ENCODE measurements at regions not wholly inside any gene's neighbourhood (a gene's known extent, or its start where the extent isn't known, plus 50 kb on each side); places are given as distances from the start of the nearest gene placed in this dataset.

- no peak overlapping the region for H3K4me3 Mint-ChIP-seq
- H3K4me3 ChIP-seq (ENCODE audit: low read depth, low read length) = no peak overlapping the region
- no peaks in the 10 kb centered on the region for H3K9me3 ChIP-seq (ENCODE audit: control insufficient read depth in 2 of 2, low read length in 2 of 2)
- H3K36me3 Mint-ChIP-seq = no peaks in the 10 kb centered on the region
- no peak for ATAC-seq (ENCODE audit: low read depth in 2 of 2)
- peaks cover 4% of the 10 kb centered on the region for H3K27me3 ChIP-seq (ENCODE audit: control insufficient read depth, insufficient read depth, low read length)
- H3K27ac Mint-ChIP-seq = no peak overlapping the region
- no peaks in the 10 kb centered on the region for H3K9me3 Mint-ChIP-seq
- no peaks in the 10 kb centered on the region for H3K4me1 ChIP-seq (ENCODE audit: control insufficient read depth, insufficient read depth, low read length, poor library complexity, severe bottlenecking)
- no peak overlapping the region for H3K27ac ChIP-seq (ENCODE audit: insufficient read depth, low read length, poor library complexity, severe bottlenecking)
- H3K4me1 Mint-ChIP-seq = no peaks in the 10 kb centered on the region
- no peaks in the 10 kb centered on the region for H3K27me3 Mint-ChIP-seq
- H3K36me3 ChIP-seq (ENCODE audit: control insufficient read depth, insufficient read depth, low read length) = no peaks in the 10 kb centered on the region
- no peak for DNase-seq
These were observed 60.3 kb upstream of the UNC5B start for GRCh38 chr10:71152043-71152442.

DNA sequence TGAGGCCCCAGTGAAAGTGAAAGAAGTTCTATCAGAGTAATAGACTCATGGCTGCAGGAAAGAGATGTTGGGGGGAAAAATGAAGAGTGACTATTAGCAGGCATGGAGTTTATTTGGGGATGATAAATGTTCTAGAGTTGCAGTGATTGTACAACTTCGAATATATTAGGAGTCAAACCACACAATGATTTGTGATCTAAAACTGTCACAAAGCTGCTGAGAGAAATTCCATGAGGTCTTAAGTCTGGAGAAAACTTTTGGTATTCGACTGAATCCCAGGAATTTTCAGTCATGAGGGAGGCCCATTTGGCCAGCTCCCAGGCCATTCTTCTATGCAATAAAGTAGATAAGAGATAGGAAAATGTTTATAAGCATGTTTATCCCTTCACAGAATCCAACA is 55.9 kb upstream of the UNC5B start:
- no peaks in the 10 kb centered on the region for H3K9me3 Mint-ChIP-seq
- H3K4me3 ChIP-seq (ENCODE audit: low read depth, low read length) = no peak overlapping the region
- peaks cover 4% of the 10 kb centered on the region for H3K27me3 ChIP-seq (ENCODE audit: control insufficient read depth, insufficient read depth, low read length)
- H3K4me1 Mint-ChIP-seq = no peaks in the 10 kb centered on the region
- H3K9me3 ChIP-seq (ENCODE audit: control insufficient read depth in 2 of 2, low read length in 2 of 2) = no peaks in the 10 kb centered on the region
- H3K4me3 Mint-ChIP-seq = no peak overlapping the region
- DNase-seq (no peak), ATAC-seq (ENCODE audit: low read depth in 2 of 2) (no peak)
- H3K36me3 Mint-ChIP-seq = no peaks in the 10 kb centered on the region
- no peaks in the 10 kb centered on the region for H3K4me1 ChIP-seq (ENCODE audit: control insufficient read depth, insufficient read depth, low read length, poor library complexity, severe bottlenecking)
- H3K36me3 ChIP-seq (ENCODE audit: control insufficient read depth, insufficient read depth, low read length) = no peaks in the 10 kb centered on the region
- no peaks in the 10 kb centered on the region for H3K27me3 Mint-ChIP-seq
- H3K27ac ChIP-seq (ENCODE audit: insufficient read depth, low read length, poor library complexity, severe bottlenecking) = no peak overlapping the region
- no peak overlapping the region for H3K27ac Mint-ChIP-seq

DNA sequence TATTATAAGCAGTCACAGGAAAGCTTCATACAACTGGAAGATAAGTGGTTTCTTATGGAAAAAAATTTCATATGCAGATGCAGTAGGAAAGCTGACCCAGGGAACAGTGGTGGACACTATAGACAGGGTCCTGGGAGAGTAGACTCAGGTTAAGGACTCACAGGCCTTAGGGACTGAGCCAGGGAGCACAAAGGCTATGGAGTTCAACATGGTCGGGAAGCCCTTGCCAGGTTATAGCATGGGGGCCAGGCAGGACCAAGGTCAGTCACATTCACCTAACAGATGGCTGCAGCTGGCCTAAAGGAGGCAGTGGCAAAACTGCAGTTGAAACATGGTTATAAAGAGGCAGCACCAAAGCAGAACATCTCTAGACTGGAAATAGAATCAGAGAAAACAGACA is 54.9 kb upstream of the UNC5B start:
- Mint-ChIP-seq H3K36me3 (no peaks in the 10 kb centered on the region), H3K9me3 (no peaks in the 10 kb centered on the region), H3K4me1 (no peaks in the 10 kb centered on the region), H3K27ac (no peak overlapping the region), H3K27me3 (no peaks in the 10 kb centered on the region), H3K4me3 (no peak overlapping the region)
- Histone ChIP-seq H3K27ac (ENCODE audit: insufficient read depth, low read length, poor library complexity, severe bottlenecking) (no peak overlapping the region), H3K4me1 (ENCODE audit: control insufficient read depth, insufficient read depth, low read length, poor library complexity, severe bottlenecking) (no peaks in the 10 kb centered on the region), H3K27me3 (ENCODE audit: control insufficient read depth, insufficient read depth, low read length) (peaks cover 4% of the 10 kb centered on the region), H3K36me3 (ENCODE audit: control insufficient read depth, insufficient read depth, low read length) (no peaks in the 10 kb centered on the region), H3K9me3 (ENCODE audit: control insufficient read depth in 2 of 2, low read length in 2 of 2) (no peaks in the 10 kb centered on the region), H3K4me3 (ENCODE audit: low read depth, low read length) (no peak overlapping the region)
- DNase-seq = no peak
- no peak for ATAC-seq (ENCODE audit: low read depth in 2 of 2)

GRCh38 chr10:71158251-71158650 is 54.1 kb upstream of the UNC5B start:
- Histone ChIP-seq H3K27ac (ENCODE audit: insufficient read depth, low read length, poor library complexity, severe bottlenecking) (no peak overlapping the region), H3K36me3 (ENCODE audit: control insufficient read depth, insufficient read depth, low read length) (no peaks in the 10 kb centered on the region), H3K27me3 (ENCODE audit: control insufficient read depth, insufficient read depth, low read length) (peaks cover 4% of the 10 kb centered on the region), H3K4me3 (ENCODE audit: low read depth, low read length) (no peak overlapping the region), H3K4me1 (ENCODE audit: control insufficient read depth, insufficient read depth, low read length, poor library complexity, severe bottlenecking) (no peaks in the 10 kb centered on the region), H3K9me3 (ENCODE audit: control insufficient read depth in 2 of 2, low read length in 2 of 2) (no peaks in the 10 kb centered on the region)
- Mint-ChIP-seq H3K4me3 (no peak overlapping the region), H3K9me3 (no peaks in the 10 kb centered on the region), H3K27ac (no peak overlapping the region), H3K36me3 (no peaks in the 10 kb centered on the region), H3K27me3 (no peaks in the 10 kb centered on the region), H3K4me1 (no peaks in the 10 kb centered on the region)
- no peak for ATAC-seq (ENCODE audit: low read depth in 2 of 2)
- no peak for DNase-seq

- Mint-ChIP-seq H3K27me3 (no peaks in the 10 kb centered on the region), H3K36me3 (no peaks in the 10 kb centered on the region), H3K27ac (no peak overlapping the region), H3K4me1 (no peaks in the 10 kb centered on the region), H3K9me3 (no peaks in the 10 kb centered on the region), H3K4me3 (no peak overlapping the region)
- Histone ChIP-seq H3K27ac (ENCODE audit: insufficient read depth, low read length, poor library complexity, severe bottlenecking) (no peak overlapping the region), H3K4me3 (ENCODE audit: low read depth, low read length) (no peak overlapping the region), H3K4me1 (ENCODE audit: control insufficient read depth, insufficient read depth, low read length, poor library complexity, severe bottlenecking) (no peaks in the 10 kb centered on the region), H3K9me3 (ENCODE audit: control insufficient read depth in 2 of 2, low read length in 2 of 2) (no peaks in the 10 kb centered on the region), H3K36me3 (ENCODE audit: control insufficient read depth, insufficient read depth, low read length) (no peaks in the 10 kb centered on the region), H3K27me3 (ENCODE audit: control insufficient read depth, insufficient read depth, low read length) (no peaks in the 10 kb centered on the region)
- ATAC-seq (ENCODE audit: low read depth in 2 of 2) = no peak
- DNase-seq = no peak
These were observed 53.5 kb upstream of the UNC5B start for GRCh38 chr10:71158902-71159301.

DNA sequence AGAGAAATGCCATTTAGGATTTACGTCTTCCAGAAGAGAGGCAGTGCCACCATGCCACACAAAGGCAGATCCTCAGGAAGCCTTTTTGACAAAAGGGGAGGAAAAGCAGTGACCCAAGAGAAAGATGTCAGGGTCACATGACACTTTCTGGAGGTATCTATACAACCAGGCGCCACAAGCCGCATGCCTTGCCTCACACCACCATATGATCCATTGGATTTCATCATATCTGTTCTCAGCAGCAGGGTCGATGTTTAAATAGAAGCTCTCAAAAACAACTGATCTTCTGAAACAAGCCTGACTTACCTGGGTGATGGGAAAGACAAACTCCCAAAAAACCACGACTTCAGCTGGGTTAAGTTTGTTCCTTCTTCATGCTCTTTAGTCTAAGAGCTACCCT is 52.5 kb upstream of the UNC5B start:
- no peaks in the 10 kb centered on the region for H3K4me1 ChIP-seq (ENCODE audit: control insufficient read depth, insufficient read depth, low read length, poor library complexity, severe bottlenecking)
- no peaks in the 10 kb centered on the region for H3K4me1 Mint-ChIP-seq
- no peaks in the 10 kb centered on the region for H3K36me3 ChIP-seq (ENCODE audit: control insufficient read depth, insufficient read depth, low read length)
- DNase-seq (no peak), ATAC-seq (ENCODE audit: low read depth in 2 of 2) (no peak)
- peaks cover 0 to 4% (median 0%) of the 10 kb centered on the region in 7 donors for H3K9me3 Mint-ChIP-seq
- H3K9me3 ChIP-seq (ENCODE audit: control insufficient read depth in 2 of 2, low read length in 2 of 2) = no peaks in the 10 kb centered on the region
- no peak overlapping the region for H3K4me3 Mint-ChIP-seq
- no peak overlapping the region for H3K27ac ChIP-seq (ENCODE audit: insufficient read depth, low read length, poor library complexity, severe bottlenecking)
- no peaks in the 10 kb centered on the region for H3K27me3 Mint-ChIP-seq
- H3K27ac Mint-ChIP-seq = no peak overlapping the region
- H3K4me3 ChIP-seq (ENCODE audit: low read depth, low read length) = no peak overlapping the region
- no peaks in the 10 kb centered on the region for H3K27me3 ChIP-seq (ENCODE audit: control insufficient read depth, insufficient read depth, low read length)
- H3K36me3 Mint-ChIP-seq = no peaks in the 10 kb centered on the region

- peaks cover 0 to 4% (median 0%) of the 10 kb centered on the region in 7 donors for H3K9me3 Mint-ChIP-seq
- no peak overlapping the region for H3K27ac Mint-ChIP-seq
- Histone ChIP-seq H3K36me3 (ENCODE audit: control insufficient read depth, insufficient read depth, low read length) (no peaks in the 10 kb centered on the region), H3K27me3 (ENCODE audit: control insufficient read depth, insufficient read depth, low read length) (no peaks in the 10 kb centered on the region), H3K9me3 (ENCODE audit: control insufficient read depth in 2 of 2, low read length in 2 of 2) (no peaks in the 10 kb centered on the region), H3K27ac (ENCODE audit: insufficient read depth, low read length, poor library complexity, severe bottlenecking) (no peak overlapping the region), H3K4me3 (ENCODE audit: low read depth, low read length) (no peak overlapping the region), H3K4me1 (ENCODE audit: control insufficient read depth, insufficient read depth, low read length, poor library complexity, severe bottlenecking) (no peaks in the 10 kb centered on the region)
- H3K36me3 Mint-ChIP-seq = no peaks in the 10 kb centered on the region
- no peak overlapping the region for H3K4me3 Mint-ChIP-seq
- peaks cover 3% of the 10 kb centered on the region for H3K27me3 Mint-ChIP-seq
- no peaks in the 10 kb centered on the region for H3K4me1 Mint-ChIP-seq
- ATAC-seq (ENCODE audit: low read depth in 2 of 2) (no peak), DNase-seq (peak in 1 of 3 donors; percentile 44)
These were observed 50.9 kb upstream of the UNC5B start for GRCh38 chr10:71161425-71161824.
